ENCODE measurements at regions not wholly inside any gene's neighbourhood (a gene's known extent, or its start where the extent isn't known, plus 50 kb on each side); places are given as distances from the start of the nearest gene placed in this dataset.

- no peak for DNase-seq (ENCODE audit: extremely low spot score)
- ChIA-PET CTCF (no interaction called here), POLR2A (no interaction called here)
- TF ChIP-seq ZNF384 (IDR thresholded peaks at IDR 0.05) (no peak), SP1 (IDR thresholded peaks at IDR 0.05) (no peak), FOXA1 (IDR thresholded peaks at IDR 0.05) (no peak), PKNOX1 (IDR thresholded peaks at IDR 0.05) (no peak), CTBP1 (IDR thresholded peaks at IDR 0.05; ENCODE audit: borderline replicate concordance) (no peak), TARDBP (IDR thresholded peaks at IDR 0.05) (no peak), FOXK2 (IDR thresholded peaks at IDR 0.05) (no peak), HDGF (IDR thresholded peaks at IDR 0.05; ENCODE audit: borderline replicate concordance) (no peak), NFRKB (IDR thresholded peaks at IDR 0.05) (no peak), ELF4 (IDR thresholded peaks at IDR 0.05) (no peak), LEF1 (IDR thresholded peaks at IDR 0.05; ENCODE audit: borderline replicate concordance) (no peak), BHLHE40 (IDR thresholded peaks at IDR 0.05; ENCODE audit: borderline replicate concordance) (no peak), SUZ12 (IDR thresholded peaks at IDR 0.05) (no peak), FOXM1 (IDR thresholded peaks at IDR 0.05; ENCODE audit: borderline replicate concordance) (no peak), L3MBTL2 (conservative IDR thresholded peaks at IDR 0.05) (no peak), ARNT (IDR thresholded peaks at IDR 0.05) (no peak)
Measured at GRCh38 chrX:96002431-96002830, 682.2 kb upstream of the DIAPH2 start.

- POLR2A ChIA-PET, result no interaction called here
- no peak for DNase-seq (ENCODE audit: extremely low spot score)
- TF ChIP-seq PKNOX1 (IDR thresholded peaks at IDR 0.05) (no peak), CTBP1 (IDR thresholded peaks at IDR 0.05; ENCODE audit: borderline replicate concordance) (no peak), SUZ12 (IDR thresholded peaks at IDR 0.05) (no peak), HDGF (IDR thresholded peaks at IDR 0.05; ENCODE audit: borderline replicate concordance) (no peak), SP1 (IDR thresholded peaks at IDR 0.05) (no peak), FOXM1 (IDR thresholded peaks at IDR 0.05; ENCODE audit: borderline replicate concordance) (no peak)
- CTCF ChIA-PET, result no interaction called here
Measured at GRCh38 chrX:96004386-96004785, 680.3 kb upstream of the DIAPH2 start.

GRCh38 chrX:96006281-96006680 is 678.4 kb upstream of the DIAPH2 start:
- no peak for TF ChIP-seq PKNOX1 (IDR thresholded peaks at IDR 0.05)
- no peak for TF ChIP-seq FOXK2 (IDR thresholded peaks at IDR 0.05)
- no peak for TF ChIP-seq ARNT (IDR thresholded peaks at IDR 0.05)
- no peak for TF ChIP-seq ZNF384 (IDR thresholded peaks at IDR 0.05)
- TF ChIP-seq SP1 (IDR thresholded peaks at IDR 0.05), result no peak
- TF ChIP-seq TARDBP (IDR thresholded peaks at IDR 0.05), result no peak
- TF ChIP-seq FOXM1 (IDR thresholded peaks at IDR 0.05; ENCODE audit: borderline replicate concordance), result no peak
- no peak for TF ChIP-seq BHLHE40 (IDR thresholded peaks at IDR 0.05; ENCODE audit: borderline replicate concordance)
- TF ChIP-seq CTBP1 (IDR thresholded peaks at IDR 0.05; ENCODE audit: borderline replicate concordance), result no peak
- no peak for TF ChIP-seq ELF4 (IDR thresholded peaks at IDR 0.05)
- no peak for TF ChIP-seq L3MBTL2 (conservative IDR thresholded peaks at IDR 0.05)
- TF ChIP-seq FOXA1 (IDR thresholded peaks at IDR 0.05), result no peak
- no peak for TF ChIP-seq HDGF (IDR thresholded peaks at IDR 0.05; ENCODE audit: borderline replicate concordance)
- TF ChIP-seq NFRKB (IDR thresholded peaks at IDR 0.05), result no peak
- no peak for TF ChIP-seq SUZ12 (IDR thresholded peaks at IDR 0.05)
- TF ChIP-seq LEF1 (IDR thresholded peaks at IDR 0.05; ENCODE audit: borderline replicate concordance), result no peak
- ChIA-PET POLR2A (no interaction called here), CTCF (no interaction called here)
- no peak for DNase-seq (ENCODE audit: extremely low spot score)

- DNase-seq (ENCODE audit: extremely low spot score), result no peak
- POLR2A ChIA-PET, result no interaction called here
- TF ChIP-seq FOXM1 (IDR thresholded peaks at IDR 0.05; ENCODE audit: borderline replicate concordance) (no peak), SUZ12 (IDR thresholded peaks at IDR 0.05) (no peak), FOXA1 (IDR thresholded peaks at IDR 0.05) (no peak), ELF4 (IDR thresholded peaks at IDR 0.05) (no peak), ZNF384 (IDR thresholded peaks at IDR 0.05) (no peak), HDGF (IDR thresholded peaks at IDR 0.05; ENCODE audit: borderline replicate concordance) (no peak), LEF1 (IDR thresholded peaks at IDR 0.05; ENCODE audit: borderline replicate concordance) (no peak), NFRKB (IDR thresholded peaks at IDR 0.05) (no peak), FOXK2 (IDR thresholded peaks at IDR 0.05) (no peak), PKNOX1 (IDR thresholded peaks at IDR 0.05) (no peak), TARDBP (IDR thresholded peaks at IDR 0.05) (no peak), ARNT (IDR thresholded peaks at IDR 0.05) (no peak), SP1 (IDR thresholded peaks at IDR 0.05) (no peak), BHLHE40 (IDR thresholded peaks at IDR 0.05; ENCODE audit: borderline replicate concordance) (no peak), L3MBTL2 (conservative IDR thresholded peaks at IDR 0.05) (no peak), CTBP1 (IDR thresholded peaks at IDR 0.05; ENCODE audit: borderline replicate concordance) (no peak)
- CTCF ChIA-PET, result no interaction called here
Measured at GRCh38 chrX:96027407-96027806, 657.2 kb upstream of the DIAPH2 start.

- ChIA-PET CTCF (no interaction called here), POLR2A (no interaction called here)
- TF ChIP-seq FOXK2 (IDR thresholded peaks at IDR 0.05), result no peak
- TF ChIP-seq PKNOX1 (IDR thresholded peaks at IDR 0.05), result no peak
- TF ChIP-seq TARDBP (IDR thresholded peaks at IDR 0.05), result no peak
- no peak for DNase-seq (ENCODE audit: extremely low spot score)
Measured at GRCh38 chrX:96052078-96052477, 632.6 kb upstream of the DIAPH2 start.
